H1 (cell line): ENCODE measurements at regions not wholly inside any gene's neighbourhood (a gene's known extent, or its start where the extent isn't known, plus 50 kb on each side); places are given as distances from the start of the nearest gene placed in this dataset.

Experiments
- CTCF ChIA-PET: fragments of 300-600 bp; sonication (Branson Sonifier 250); formaldehyde crosslinking; loops from one replicate; lab custom pipeline; 2021; ENCODE audit not compliant: partially characterized antibody; lab: Charles Lee
- POLR2A ChIA-PET: fragments of 300-600 bp; sonication (Branson Sonifier 250); formaldehyde crosslinking; loops from one replicate; lab custom pipeline; 2021; ENCODE audit warnings: inconsistent platforms; ENCODE audit not compliant: partially characterized antibody; lab: Charles Lee
- DNase-seq, 2 experiments: peaks; one replicate each; pipeline versions ENCODE4 v3.0.0 to v3.0.0-alpha.2; 2010 to 2022; ENCODE audit warnings: low spot score in 2 of 2, low read depth in 1 of 2, mixed read lengths in 1 of 2
- FAIRE-seq: peaks from 2 replicates; lab custom pipeline; 2011; peaks lifted over from hg19 to GRCh38; lab: Jason Lieb, UNC
- H2AFZ ChIP-seq: 2 replicates; pipeline ENCODE4 v1.8.1; 2012; ENCODE audit warnings: low read length, inconsistent platforms
- H2AK5ac ChIP-seq: 2 replicates; pipeline ENCODE4 v1.6.1; 2013; ENCODE audit warnings: low read depth, low read length
- H2BK120ac ChIP-seq: replicated peaks from 2 replicates; pipeline ENCODE3; 2013; ENCODE audit warnings: low read depth, low read length, inconsistent platforms
- H2BK12ac ChIP-seq: 2 replicates; pipeline ENCODE4 v1.6.1; 2013; ENCODE audit warnings: low read depth, low read length
- H2BK15ac ChIP-seq: 2 replicates; pipeline ENCODE4 v1.6.1; 2013; ENCODE audit warnings: low read length
- H2BK20ac ChIP-seq: 2 replicates; pipeline ENCODE4 v1.6.1; 2013; ENCODE audit warnings: low read length
- H2BK5ac ChIP-seq: 2 replicates; pipeline ENCODE4 v1.6.1; 2013; ENCODE audit warnings: low read depth, low read length
- H3K14ac ChIP-seq: 2 replicates; pipeline ENCODE4 v1.6.1; 2013; ENCODE audit warnings: inconsistent platforms; ENCODE audit not compliant: insufficient read length
- H3K18ac ChIP-seq: 2 replicates; pipeline ENCODE4 v1.6.1; 2013; ENCODE audit warnings: low read length; ENCODE audit errors: extremely low read depth
- H3K23ac ChIP-seq: 2 replicates; pipeline ENCODE4 v1.6.1; 2013; ENCODE audit warnings: inconsistent platforms; ENCODE audit not compliant: insufficient read length
- H3K23me2 ChIP-seq: 2 replicates; pipeline ENCODE4 v1.6.1; 2013; ENCODE audit warnings: low read depth, low read length
- H3K27ac ChIP-seq: 2 replicates; pipeline ENCODE4 v1.6.1; 2011; ENCODE audit warnings: low read depth, low read length, inconsistent platforms
- H3K27me3 ChIP-seq, 4 experiments: replicated peaks in 1 of 4; 1 replicate in 1 of 4; 2 replicates in 3 of 4; pipeline versions ENCODE4 v1.6.1 to v1.8.1; 2011 to 2013; ENCODE audit warnings: low read length in 3 of 4, mild to moderate bottlenecking in 3 of 4, inconsistent platforms in 2 of 4, mixed read lengths in 2 of 4, moderate library complexity in 1 of 4; ENCODE audit not compliant: control insufficient read depth in 3 of 4, insufficient read depth in 3 of 4; ENCODE audit errors: extremely low read depth in 1 of 4
- H3K36me3 ChIP-seq, 4 experiments: 2 replicates each; pipeline versions ENCODE4 v1.6.1 to v1.8.1; 2011 to 2013; ENCODE audit warnings: mild to moderate bottlenecking in 4 of 4, low read length in 3 of 4, moderate library complexity in 2 of 4, control low read depth in 1 of 4, inconsistent platforms in 1 of 4; ENCODE audit not compliant: insufficient read depth in 4 of 4, control insufficient read depth in 2 of 4
- H3K4ac ChIP-seq: replicated peaks from 2 replicates; pipeline ENCODE3; 2013; ENCODE audit warnings: low read length, low read depth, mixed read lengths, inconsistent platforms; ENCODE audit not compliant: insufficient read length
- H3K4me1 ChIP-seq, 4 experiments: replicated peaks in 1 of 4; 1 replicate in 1 of 4; 2 replicates in 3 of 4; pipeline versions ENCODE4 v1.6.1 to v1.8.1; 2011 to 2013; ENCODE audit warnings: low read length in 3 of 4, inconsistent platforms in 2 of 4, mixed read lengths in 1 of 4; ENCODE audit not compliant: insufficient read depth in 4 of 4, control insufficient read depth in 3 of 4
- H3K4me2 ChIP-seq, 2 experiments: 2 replicates each; pipeline versions ENCODE4 v1.6.1 to v1.8.1; 2011 to 2013; ENCODE audit warnings: low read depth in 2 of 2, low read length in 2 of 2, control low read depth in 1 of 2, inconsistent platforms in 1 of 2, mild to moderate bottlenecking in 1 of 2; ENCODE audit not compliant: insufficient read depth in 1 of 2
- H3K4me3 ChIP-seq, 4 experiments: fragments of 200-600, 300-600 bp in 1 of 4; sonication (generic), shearing (Covaris generic), sonication (Bioruptor Twin) in 1 of 4; 2 replicates each; pipeline versions ENCODE4 v1.5.1 to v1.8.1; 2011 to 2016; ENCODE audit warnings: low read length in 4 of 4, low read depth in 3 of 4, control low read depth in 2 of 4, inconsistent platforms in 2 of 4, mild to moderate bottlenecking in 2 of 4, mixed read lengths in 1 of 4, moderate library complexity in 1 of 4; ENCODE audit not compliant: insufficient read depth in 2 of 4; ENCODE audit errors: extremely low read depth in 1 of 4
- H3K56ac ChIP-seq: replicated peaks from 2 replicates; pipeline ENCODE3; 2013; ENCODE audit warnings: low read depth, mild to moderate bottlenecking, mixed read lengths, low read length, inconsistent platforms; ENCODE audit not compliant: insufficient read length
- H3K79me1 ChIP-seq: 2 replicates; pipeline ENCODE4 v1.6.1; 2013; ENCODE audit warnings: low read depth, low read length, control low read depth
- H3K79me2 ChIP-seq, 2 experiments: 2 replicates each; pipeline versions ENCODE4 v1.6.1 to v1.8.1; 2012 to 2013; ENCODE audit warnings: low read length in 2 of 2, mild to moderate bottlenecking in 2 of 2, inconsistent platforms in 1 of 2; ENCODE audit not compliant: insufficient read depth in 2 of 2, control insufficient read depth in 1 of 2
- H3K9ac ChIP-seq, 4 experiments: replicated peaks in 1 of 4; 1 replicate in 1 of 4; 2 replicates in 3 of 4; pipeline versions ENCODE4 v1.6.1 to v1.8.1; 2011 to 2013; ENCODE audit warnings: low read depth in 3 of 4, low read length in 3 of 4, control low read depth in 2 of 4, mild to moderate bottlenecking in 2 of 4, moderate library complexity in 2 of 4, inconsistent platforms in 1 of 4; ENCODE audit errors: extremely low read depth in 1 of 4
- H3K9me3 ChIP-seq, 2 experiments: 2 replicates each; pipeline versions ENCODE4 v1.6.1 to v1.8.1; 2012 to 2013; ENCODE audit warnings: mild to moderate bottlenecking in 2 of 2, moderate library complexity in 2 of 2, control low read depth in 1 of 2, inconsistent platforms in 1 of 2, low read depth in 1 of 2, low read length in 1 of 2, mixed read lengths in 1 of 2; ENCODE audit not compliant: insufficient read depth in 2 of 2
- H4K20me1 ChIP-seq, 2 experiments: replicated peaks in 1 of 2; 2 replicates each; pipeline versions ENCODE3 to v1.8.1; 2011 to 2013; ENCODE audit warnings: inconsistent platforms in 2 of 2, low read length in 2 of 2, mild to moderate bottlenecking in 1 of 2; ENCODE audit not compliant: insufficient read depth in 2 of 2, control insufficient read depth in 1 of 2
- H4K5ac ChIP-seq: 2 replicates; pipeline ENCODE4 v1.6.1; 2013; ENCODE audit warnings: low read length, low read depth, mixed read lengths, inconsistent platforms; ENCODE audit not compliant: insufficient read length
- H4K8ac ChIP-seq: 2 replicates; pipeline ENCODE4 v1.8.0; 2013; ENCODE audit warnings: mild to moderate bottlenecking, moderate library complexity, low read length, inconsistent platforms; ENCODE audit not compliant: insufficient read depth; ENCODE audit errors: extremely low read depth
- H4K91ac ChIP-seq: replicated peaks from 2 replicates; pipeline ENCODE3; 2013; ENCODE audit warnings: low read length, mixed read lengths, inconsistent platforms; ENCODE audit not compliant: insufficient read length
- CHD1 ChIP-seq: IDR thresholded peaks from 2 replicates; pipeline ENCODE4 v1.6.1; 2012; ENCODE audit warnings: low read depth, low read length, improper control_type of control experiment
- TEAD4 ChIP-seq: IDR thresholded peaks from 2 replicates; pipeline ENCODE4 v1.6.1; 2012; ENCODE audit warnings: low read depth, low read length, inconsistent platforms, mixed read lengths
- WGBS, 2 experiments: shearing (Covaris generic) in 1 of 2; methylation state at CpG; one replicate each; pipeline versions ENCODE4 v1.1.6 to v1.1.7; 2013 to 2015; ENCODE audit warnings: low lambda C conversion rate in 2 of 2, mixed read lengths in 2 of 2, inconsistent platforms in 1 of 2, low coverage in 1 of 2, missing lambda C conversion rate in 1 of 2; ENCODE audit not compliant: insufficient replicate concordance in 2 of 2, insufficient coverage in 1 of 2, insufficient read length in 1 of 2; ENCODE audit errors: extremely low coverage in 1 of 2, missing lambda C conversion rate in 1 of 2; 5-methylcytosine and 5-hydroxymethylcytosine counted together

- ChIA-PET CTCF (no interaction called here), POLR2A (no interaction called here)
- Histone ChIP-seq H3K14ac (no peak overlapping the region), H3K27me3 (no peaks in the 10 kb centered on the region), H3K27ac (no peak overlapping the region), H3K4me2 (no peak overlapping the region), H4K8ac (no peak overlapping the region), H3K23me2 (no peaks in the 10 kb centered on the region), H4K20me1 (no peaks in the 10 kb centered on the region), H2BK12ac (no peak overlapping the region), H2AFZ (no peak overlapping the region), H3K79me1 (no peaks in the 10 kb centered on the region), H2BK120ac (no peak overlapping the region), H3K23ac (no peak overlapping the region), H2BK5ac (no peak overlapping the region), H3K18ac (no peak overlapping the region), H3K4ac (no peak overlapping the region), H3K79me2 (no peaks in the 10 kb centered on the region), H2BK15ac (no peak overlapping the region), H4K91ac (no peak overlapping the region), H3K4me1 (no peaks in the 10 kb centered on the region), H3K56ac (no peak overlapping the region), H2BK20ac (no peak overlapping the region), H3K9me3 (no peaks in the 10 kb centered on the region), H3K36me3 (no peaks in the 10 kb centered on the region), H4K5ac (no peak overlapping the region), H2AK5ac (no peak overlapping the region), H3K9ac (no peak overlapping the region), H3K4me3 (no peak overlapping the region)
- TF ChIP-seq CHD1: no peak
- TF ChIP-seq TEAD4: no peak
- DNase-seq (no peak), FAIRE-seq (no peak)
- whole genome bisulfite sequencing, 2 experiments: 93% methylated on average over 2 of the region's 2 CpGs; no CpG with 5 or more reads in 1 of the 2 experiments
Observed at GRCh38 chr4:28639747-28640146, 1779.1 kb downstream of the STIM2 start.
